ENCODE measurements at regions not wholly inside any gene's neighbourhood (a gene's known extent, or its start where the extent isn't known, plus 50 kb on each side); places are given as distances from the start of the nearest gene placed in this dataset.

DNA sequence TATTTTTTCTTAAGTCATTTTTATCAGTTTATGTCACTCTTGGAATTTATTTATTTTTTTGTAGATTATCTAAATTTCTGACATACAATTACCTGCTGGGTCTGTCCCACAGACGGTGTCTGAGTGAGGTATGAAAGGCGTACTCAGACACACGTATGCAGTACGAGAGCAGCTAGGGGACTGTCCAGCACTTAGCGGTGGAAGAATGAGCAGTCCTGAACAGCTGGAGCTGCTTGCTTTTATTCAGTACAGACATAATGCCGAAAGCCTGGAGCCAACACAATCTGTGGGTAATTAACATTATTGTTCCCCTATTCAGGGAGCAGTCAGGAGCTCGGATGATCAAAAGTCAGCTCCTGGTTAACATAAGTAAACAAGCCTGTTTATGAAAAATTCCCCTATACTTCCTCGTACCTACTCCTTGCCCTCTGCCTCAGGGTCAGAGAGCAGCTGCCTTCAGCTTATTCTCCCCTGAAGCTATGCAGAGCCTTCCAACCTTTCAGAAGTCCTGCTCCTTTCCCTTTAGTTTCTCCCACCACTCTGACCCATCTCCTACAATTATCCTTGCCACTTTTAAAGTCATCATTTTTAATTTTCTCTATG is 488.0 kb upstream of the POM121L12 start:
- TF ChIP-seq, protein P1, sequence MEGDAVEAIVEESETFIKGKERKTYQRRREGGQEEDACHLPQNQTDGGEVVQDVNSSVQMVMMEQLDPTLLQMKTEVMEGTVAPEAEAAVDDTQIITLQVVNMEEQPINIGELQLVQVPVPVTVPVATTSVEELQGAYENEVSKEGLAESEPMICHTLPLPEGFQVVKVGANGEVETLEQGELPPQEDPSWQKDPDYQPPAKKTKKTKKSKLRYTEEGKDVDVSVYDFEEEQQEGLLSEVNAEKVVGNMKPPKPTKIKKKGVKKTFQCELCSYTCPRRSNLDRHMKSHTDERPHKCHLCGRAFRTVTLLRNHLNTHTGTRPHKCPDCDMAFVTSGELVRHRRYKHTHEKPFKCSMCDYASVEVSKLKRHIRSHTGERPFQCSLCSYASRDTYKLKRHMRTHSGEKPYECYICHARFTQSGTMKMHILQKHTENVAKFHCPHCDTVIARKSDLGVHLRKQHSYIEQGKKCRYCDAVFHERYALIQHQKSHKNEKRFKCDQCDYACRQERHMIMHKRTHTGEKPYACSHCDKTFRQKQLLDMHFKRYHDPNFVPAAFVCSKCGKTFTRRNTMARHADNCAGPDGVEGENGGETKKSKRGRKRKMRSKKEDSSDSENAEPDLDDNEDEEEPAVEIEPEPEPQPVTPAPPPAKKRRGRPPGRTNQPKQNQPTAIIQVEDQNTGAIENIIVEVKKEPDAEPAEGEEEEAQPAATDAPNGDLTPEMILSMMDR (IDR thresholded peaks at IDR 0.05) = no peak
- TF ChIP-seq POLR2A (IDR thresholded peaks at IDR 0.05) = no peak
